ENCODE measurements at regions not wholly inside any gene's neighbourhood (a gene's known extent, or its start where the extent isn't known, plus 50 kb on each side); places are given as distances from the start of the nearest gene placed in this dataset.

DNA sequence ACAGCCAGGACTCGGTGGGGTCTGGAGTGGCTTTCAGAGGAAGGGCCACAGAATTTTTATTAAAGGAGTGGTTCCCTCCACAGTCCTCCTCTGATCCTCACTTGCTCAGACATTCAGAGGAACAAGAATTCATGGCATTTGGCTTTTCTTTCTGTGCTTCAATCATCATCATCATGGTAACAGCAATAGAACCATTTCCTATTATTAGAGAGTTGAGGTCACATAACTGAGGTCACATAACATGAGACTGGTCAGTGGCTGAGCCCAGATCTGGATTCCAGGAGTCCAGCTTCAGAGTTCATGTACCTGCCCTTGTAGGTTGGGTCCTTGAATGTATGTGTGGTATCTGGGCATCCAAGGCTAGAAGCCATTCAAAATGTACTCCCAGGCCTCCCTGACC, 177.3 kb upstream of the GRB10 start:
- TF ChIP-seq, protein P1, sequence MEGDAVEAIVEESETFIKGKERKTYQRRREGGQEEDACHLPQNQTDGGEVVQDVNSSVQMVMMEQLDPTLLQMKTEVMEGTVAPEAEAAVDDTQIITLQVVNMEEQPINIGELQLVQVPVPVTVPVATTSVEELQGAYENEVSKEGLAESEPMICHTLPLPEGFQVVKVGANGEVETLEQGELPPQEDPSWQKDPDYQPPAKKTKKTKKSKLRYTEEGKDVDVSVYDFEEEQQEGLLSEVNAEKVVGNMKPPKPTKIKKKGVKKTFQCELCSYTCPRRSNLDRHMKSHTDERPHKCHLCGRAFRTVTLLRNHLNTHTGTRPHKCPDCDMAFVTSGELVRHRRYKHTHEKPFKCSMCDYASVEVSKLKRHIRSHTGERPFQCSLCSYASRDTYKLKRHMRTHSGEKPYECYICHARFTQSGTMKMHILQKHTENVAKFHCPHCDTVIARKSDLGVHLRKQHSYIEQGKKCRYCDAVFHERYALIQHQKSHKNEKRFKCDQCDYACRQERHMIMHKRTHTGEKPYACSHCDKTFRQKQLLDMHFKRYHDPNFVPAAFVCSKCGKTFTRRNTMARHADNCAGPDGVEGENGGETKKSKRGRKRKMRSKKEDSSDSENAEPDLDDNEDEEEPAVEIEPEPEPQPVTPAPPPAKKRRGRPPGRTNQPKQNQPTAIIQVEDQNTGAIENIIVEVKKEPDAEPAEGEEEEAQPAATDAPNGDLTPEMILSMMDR (IDR thresholded peaks at IDR 0.05; ENCODE audit: insufficient read depth, low read depth, low read length), result no peak
- TF ChIP-seq EZH2 (IDR thresholded peaks at IDR 0.05; ENCODE audit: insufficient read depth, low read length), result no peak
